H9 (cell line): ENCODE measurements at regions not wholly inside any gene's neighbourhood (a gene's known extent, or its start where the extent isn't known, plus 50 kb on each side); places are given as distances from the start of the nearest gene placed in this dataset.

Experiments used
- DNase-seq: peaks from one replicate; pipeline ENCODE4 v3.0.0-alpha.2; 2017
- H2AFZ ChIP-seq: one replicate; pipeline ENCODE4 v1.6.1; 2013; ENCODE audit warnings: mild to moderate bottlenecking, low read length, control low read depth, moderate library complexity
- H2AK5ac ChIP-seq: 2 replicates; pipeline ENCODE4 v1.6.1; 2013; ENCODE audit warnings: low read length, control low read depth, mixed read lengths; ENCODE audit not compliant: insufficient read length
- H2BK120ac ChIP-seq: one replicate; pipeline ENCODE4 v1.6.1; 2013; ENCODE audit warnings: low read depth, mild to moderate bottlenecking, low read length, control low read depth, inconsistent platforms; ENCODE audit not compliant: poor library complexity, severe bottlenecking
- H2BK12ac ChIP-seq: 2 replicates; pipeline ENCODE4 v1.6.1; 2013; ENCODE audit warnings: low read length, control low read depth, mixed read lengths, low read depth; ENCODE audit not compliant: insufficient read length
- H2BK15ac ChIP-seq: 2 replicates; pipeline ENCODE4 v1.6.1; 2013; ENCODE audit warnings: low read depth, low read length, control low read depth
- H2BK20ac ChIP-seq: one replicate; pipeline ENCODE4 v1.6.1; 2013; ENCODE audit warnings: low read depth, mild to moderate bottlenecking, low read length, control low read depth, inconsistent platforms; ENCODE audit not compliant: poor library complexity, severe bottlenecking
- H2BK5ac ChIP-seq: 2 replicates; pipeline ENCODE4 v1.6.1; 2013; ENCODE audit warnings: low read length, control low read depth, mixed read lengths; ENCODE audit not compliant: insufficient read length
- H3K14ac ChIP-seq: 2 replicates; pipeline ENCODE4 v1.6.1; 2013; ENCODE audit warnings: low read length, control low read depth; ENCODE audit not compliant: insufficient read depth
- H3K18ac ChIP-seq: 2 replicates; pipeline ENCODE4 v1.6.1; 2013; ENCODE audit warnings: low read depth, mild to moderate bottlenecking, mixed read lengths, low read length, control low read depth; ENCODE audit not compliant: insufficient read length
- H3K23ac ChIP-seq: 2 replicates; pipeline ENCODE4 v1.6.1; 2013; ENCODE audit warnings: low read length, control low read depth, mixed read lengths, low read depth; ENCODE audit not compliant: insufficient read length
- H3K23me2 ChIP-seq: 2 replicates; pipeline ENCODE4 v1.6.1; 2013; ENCODE audit warnings: low read depth, mild to moderate bottlenecking, mixed read lengths, low read length, control low read depth; ENCODE audit not compliant: insufficient read length, poor library complexity, severe bottlenecking
- H3K27ac ChIP-seq: 2 replicates; pipeline ENCODE4 v1.5.1; 2013; ENCODE audit warnings: low read length, control low read depth, mixed read lengths, low read depth; ENCODE audit not compliant: insufficient read length
- H3K27me3 ChIP-seq: 2 replicates; pipeline ENCODE4 v1.6.1; 2013; ENCODE audit warnings: low read length, control low read depth, inconsistent platforms; ENCODE audit not compliant: insufficient read depth
- H3K4ac ChIP-seq: 2 replicates; pipeline ENCODE4 v1.6.1; 2013; ENCODE audit warnings: low read depth, mild to moderate bottlenecking, control low read depth, inconsistent platforms, low read length, moderate library complexity
- H3K4me1 ChIP-seq: 2 replicates; pipeline ENCODE4 v1.6.1; 2013; ENCODE audit warnings: low read length, control low read depth, inconsistent platforms; ENCODE audit not compliant: insufficient read depth
- H3K4me2 ChIP-seq: 2 replicates; pipeline ENCODE4 v1.6.1; 2013; ENCODE audit warnings: low read length, control low read depth, mixed read lengths; ENCODE audit not compliant: insufficient read length, insufficient read depth
- H3K56ac ChIP-seq: 2 replicates; pipeline ENCODE4 v1.6.1; 2013; ENCODE audit warnings: low read depth, mild to moderate bottlenecking, mixed read lengths, low read length, control low read depth; ENCODE audit not compliant: insufficient read length
- H3K79me1 ChIP-seq: 2 replicates; pipeline ENCODE4 v1.6.1; 2013; ENCODE audit warnings: low read depth, mild to moderate bottlenecking, moderate library complexity, low read length, control low read depth, inconsistent platforms; ENCODE audit not compliant: insufficient read depth, poor library complexity, severe bottlenecking
- H3K79me2 ChIP-seq: 2 replicates; pipeline ENCODE4 v1.6.1; 2013; ENCODE audit warnings: low read length, control low read depth, inconsistent platforms; ENCODE audit not compliant: insufficient read depth
- H3K9ac ChIP-seq: 2 replicates; pipeline ENCODE4 v1.6.1; 2013; ENCODE audit warnings: low read length, control low read depth, mixed read lengths; ENCODE audit not compliant: insufficient read length; ENCODE audit errors: extremely low read depth
- H3K9me3 ChIP-seq: one replicate; pipeline ENCODE4 v1.6.1; 2013; ENCODE audit warnings: low read depth, low read length, inconsistent platforms; ENCODE audit not compliant: control insufficient read depth
- H3T11ph ChIP-seq: one replicate; pipeline ENCODE4 v1.6.1; 2013; ENCODE audit warnings: mild to moderate bottlenecking, low read length, control low read depth, inconsistent platforms
- H4K20me1 ChIP-seq: one replicate; pipeline ENCODE4 v1.6.1; 2013; ENCODE audit not compliant: control insufficient read depth, insufficient read length, insufficient read depth
- H4K5ac ChIP-seq: 2 replicates; pipeline ENCODE4 v1.6.1; 2013; ENCODE audit warnings: low read depth, mild to moderate bottlenecking, mixed read lengths, low read length, control low read depth; ENCODE audit not compliant: insufficient read length
- H4K8ac ChIP-seq: replicated peaks from 2 replicates; pipeline ENCODE4 v1.6.1; 2013; ENCODE audit warnings: low read length, control low read depth, mixed read lengths, low read depth; ENCODE audit not compliant: insufficient read length
- H4K91ac ChIP-seq: 2 replicates; pipeline ENCODE4 v1.6.1; 2013; ENCODE audit warnings: low read depth, mild to moderate bottlenecking, moderate library complexity, mixed read lengths, low read length, control low read depth; ENCODE audit not compliant: insufficient read length
- H3K27ac Mint-ChIP-seq, 3 experiments: 2 replicates in 2 of 3; 3 replicates in 1 of 3; pipeline ENCODE4 v1.8.0; 2020 to 2021; ENCODE audit warnings: mixed read lengths in 3 of 3, mild to moderate bottlenecking in 1 of 3, moderate library complexity in 1 of 3
- H3K27me3 Mint-ChIP-seq: 2 replicates; pipeline ENCODE4 v1.8.0; 2021; ENCODE audit warnings: low read depth, mild to moderate bottlenecking, moderate library complexity, mixed read lengths
- H3K36me3 Mint-ChIP-seq, 3 experiments: 2 replicates in 2 of 3; 3 replicates in 1 of 3; pipeline ENCODE4 v1.8.0; 2020 to 2021; ENCODE audit warnings: low read depth in 3 of 3, mixed read lengths in 3 of 3; ENCODE audit not compliant: insufficient read depth in 1 of 3
- H3K4me1 Mint-ChIP-seq, 2 experiments: 2 replicates each; pipeline ENCODE4 v1.8.0; 2020; ENCODE audit warnings: mixed read lengths in 2 of 2
- H3K4me3 Mint-ChIP-seq, 2 experiments: 2 replicates in 1 of 2; 3 replicates in 1 of 2; pipeline ENCODE4 v1.8.0; 2020 to 2021; ENCODE audit warnings: mild to moderate bottlenecking in 2 of 2, mixed read lengths in 2 of 2, moderate library complexity in 1 of 2
- H3K9me3 Mint-ChIP-seq, 2 experiments: 2 replicates in 1 of 2; 3 replicates in 1 of 2; pipeline ENCODE4 v1.8.0; 2020; ENCODE audit warnings: mild to moderate bottlenecking in 2 of 2, mixed read lengths in 2 of 2, moderate library complexity in 1 of 2
- CTCF ChIP-seq: fragments of 200-600 bp; sonication (generic); conservative IDR thresholded peaks from 3 replicates; pipeline ENCODE4 v1.8.0; 2021; ENCODE audit warnings: antibody characterized with exemption, mild to moderate bottlenecking
- WGBS: extraction: QIAGEN DNeasy Blood & Tissue Kit; methylation state at CpG from one replicate; pipeline ENCODE4 v1.1.7; 2013; ENCODE audit warnings: missing lambda C conversion rate, low lambda C conversion rate, mixed read lengths; ENCODE audit not compliant: insufficient read length; ENCODE audit errors: extremely low coverage; 5-methylcytosine and 5-hydroxymethylcytosine counted together

DNA sequence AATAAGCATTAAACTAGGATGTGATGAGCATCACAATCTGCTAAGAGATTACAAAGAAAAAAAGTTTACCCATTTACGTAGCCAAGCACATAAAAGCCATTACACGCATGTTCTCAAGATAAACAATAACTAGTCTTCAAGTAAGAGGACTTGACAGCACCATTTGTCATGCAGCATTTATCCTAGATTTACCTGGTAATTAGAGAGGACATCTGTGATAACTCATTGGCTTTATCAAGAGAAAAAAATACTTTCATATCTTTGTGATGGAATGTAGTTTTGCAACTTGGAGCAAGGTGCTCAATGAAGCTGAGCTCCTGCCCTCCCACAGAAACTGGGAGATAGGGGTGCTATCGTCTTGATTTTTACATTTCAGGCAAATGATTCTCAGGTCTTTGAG lies 1023.7 kb downstream of the FSCB start:
- H2BK20ac ChIP-seq = no peak overlapping the region
- H4K20me1 ChIP-seq = no peaks in the 10 kb centered on the region
- H3T11ph ChIP-seq = no peak overlapping the region
- no peaks in the 10 kb centered on the region for H3K23me2 ChIP-seq
- H3K4ac ChIP-seq = no peak overlapping the region
- H2BK120ac ChIP-seq = no peak overlapping the region
- H3K14ac ChIP-seq = no peak overlapping the region
- H3K23ac ChIP-seq = no peak overlapping the region
- no peak for TF ChIP-seq CTCF
- Mint-ChIP-seq H3K27me3 (no peaks in the 10 kb centered on the region), H3K4me1 (peaks cover 20 to 26% of the 10 kb centered on the region in 2 experiments), H3K36me3 (no peaks in the 10 kb centered on the region), H3K9me3 (no peaks in the 10 kb centered on the region), H3K27ac (no peak overlapping the region), H3K4me3 (no peak overlapping the region)
- H2BK5ac ChIP-seq = no peak overlapping the region
- no peak overlapping the region for H2AK5ac ChIP-seq
- no peaks in the 10 kb centered on the region for H3K27me3 ChIP-seq
- H3K18ac ChIP-seq = no peak overlapping the region
- no peak for DNase-seq
- no peak overlapping the region for H4K8ac ChIP-seq
- no CpG with 5 or more reads among the region's 3 CpGs for WGBS
- no peaks in the 10 kb centered on the region for H3K9me3 ChIP-seq
- no peak overlapping the region for H2AFZ ChIP-seq
- H3K56ac ChIP-seq = no peak overlapping the region
- H4K91ac ChIP-seq = no peak overlapping the region
- H3K27ac ChIP-seq = no peak overlapping the region
- H3K79me1 ChIP-seq = no peaks in the 10 kb centered on the region
- no peak overlapping the region for H4K5ac ChIP-seq
- no peak overlapping the region for H3K4me2 ChIP-seq
- H3K4me1 ChIP-seq = no peaks in the 10 kb centered on the region; the same call in 1 of the 2 replicates
- H3K79me2 ChIP-seq = no peaks in the 10 kb centered on the region
- H3K9ac ChIP-seq = no peak overlapping the region
- no peak overlapping the region for H2BK15ac ChIP-seq
- no peak overlapping the region for H2BK12ac ChIP-seq
